HCT116 (cell line): ENCODE measurements at regions not wholly inside any gene's neighbourhood (a gene's known extent, or its start where the extent isn't known, plus 50 kb on each side); places are given as distances from the start of the nearest gene placed in this dataset.

Experiments
- ATAC-seq: fragments of 200-7000 bp; cut with Tn5 transposase; 2 replicates; pipeline ENCODE4 v1.9.1; 2020; ENCODE audit warnings: mild to moderate bottlenecking, moderate library complexity
- BruUV-seq: library from RNA; stranded (reverse); fragments of 400-500 nt; replicated peaks from 2 replicates; lab custom pipeline; 2021; lab: Mats Ljungman, UMichigan
- CTCF ChIA-PET: fragments of 300-600 bp; sonication (Branson Sonifier 250); formaldehyde crosslinking; loops from one replicate; lab custom pipeline; 2021; ENCODE audit warnings: antibody characterized with exemption; lab: Charles Lee
- POLR2A ChIA-PET: fragments of 300-600, 350-600 bp; sonication (Branson Sonifier 250); formaldehyde crosslinking; loops from one replicate; lab custom pipeline; 2021; ENCODE audit warnings: antibody characterized with exemption; lab: Charles Lee
- RAD21 ChIA-PET, 2 experiments: fragments of 300-600 bp; sonication (Branson Sonifier 250); formaldehyde crosslinking; loops; one replicate each; lab custom pipeline; 2023; ENCODE audit warnings: low total read pairs in 2 of 2; ENCODE audit not compliant: uncharacterized antibody in 2 of 2, unreplicated experiment in 2 of 2, low non-redundant PET in 1 of 2; lab: Charles Lee
- DNase-seq: peaks from one replicate; pipeline ENCODE4 v3.0.0-alpha.2; 2010; ENCODE audit warnings: low read depth, low spot score
- H2AFZ ChIP-seq: fragments of 200-600 bp; shearing (Covaris generic), sonication (generic); 2 replicates; pipeline ENCODE4 v1.6.1; 2017; ENCODE audit warnings: low read depth, mixed run types, mixed read lengths, antibody characterized with exemption, low read length; ENCODE audit not compliant: poor library complexity, severe bottlenecking
- H3K27ac ChIP-seq: 2 replicates; pipeline ENCODE4 v1.5.1; 2012; ENCODE audit warnings: low read depth, low read length
- H3K27me3 ChIP-seq: fragments of 200-600 bp; sonication (generic); 2 replicates; pipeline ENCODE4 v1.6.1; 2016; ENCODE audit warnings: mixed run types, low read length, mixed read lengths; ENCODE audit not compliant: insufficient read depth
- H3K36me3 ChIP-seq, 2 experiments: fragments of 200-500 bp in 1 of 2; fragments of 200-600 bp in 1 of 2; sonication (Bioruptor generic) in 1 of 2; sonication (generic) in 1 of 2; 2 replicates each; pipeline versions ENCODE4 v1.5.1 to v1.6.1; 2014 to 2016; ENCODE audit warnings: low read length in 2 of 2, inconsistent platforms in 1 of 2, mixed read lengths in 1 of 2, mixed run types in 1 of 2; ENCODE audit not compliant: insufficient read depth in 2 of 2, control insufficient read depth in 1 of 2
- H3K4me1 ChIP-seq, 2 experiments: fragments of 200-600 bp in 1 of 2; sonication (generic) in 1 of 2; 2 replicates each; pipeline versions ENCODE4 v1.5.1 to v1.6.1; 2012 to 2017; ENCODE audit warnings: low read length in 2 of 2, inconsistent platforms in 1 of 2, mild to moderate bottlenecking in 1 of 2, mixed read lengths in 1 of 2, mixed run types in 1 of 2, moderate library complexity in 1 of 2; ENCODE audit not compliant: insufficient read depth in 2 of 2, control insufficient read depth in 1 of 2
- H3K4me2 ChIP-seq: fragments of 200-600 bp; sonication (generic); 2 replicates; pipeline ENCODE4 v1.6.1; 2017; ENCODE audit warnings: mixed run types, low read length, mixed read lengths
- H3K4me3 ChIP-seq, 2 experiments: fragments of 200-600 bp in 1 of 2; sonication (generic) in 1 of 2; replicated peaks in 1 of 2; 2 replicates each; pipeline ENCODE4 v1.5.1; 2011 to 2016; ENCODE audit warnings: low read length in 2 of 2, control low read depth in 1 of 2, low read depth in 1 of 2, mild to moderate bottlenecking in 1 of 2, mixed read lengths in 1 of 2, mixed run types in 1 of 2
- H3K79me2 ChIP-seq: fragments of 200-600 bp; sonication (generic); 2 replicates; pipeline ENCODE4 v1.6.1; 2017; ENCODE audit warnings: mild to moderate bottlenecking, mixed run types, low read length, moderate library complexity, mixed read lengths; ENCODE audit not compliant: insufficient read depth
- H3K9ac ChIP-seq: fragments of 200-600 bp; sonication (generic); 2 replicates; pipeline ENCODE4 v1.6.1; 2016; ENCODE audit warnings: low read length, mixed read lengths
- H3K9me2 ChIP-seq: fragments of 200-600 bp; sonication (generic), shearing (Covaris generic); 2 replicates; pipeline ENCODE4 v1.6.1; 2017; ENCODE audit warnings: mixed run types, mild to moderate bottlenecking, moderate library complexity; ENCODE audit not compliant: insufficient read depth
- H3K9me3 ChIP-seq, 2 experiments: fragments of 200-500 bp in 1 of 2; fragments of 200-600 bp in 1 of 2; sonication (Bioruptor generic) in 1 of 2; sonication (generic) in 1 of 2; 2 replicates each; pipeline ENCODE4 v1.6.1; 2014 to 2017; ENCODE audit warnings: low read length in 2 of 2, mixed read lengths in 2 of 2, inconsistent platforms in 1 of 2, low read depth in 1 of 2, mild to moderate bottlenecking in 1 of 2, mixed run types in 1 of 2, moderate library complexity in 1 of 2; ENCODE audit not compliant: control insufficient read depth in 1 of 2, insufficient read depth in 1 of 2
- H4K20me1 ChIP-seq: fragments of 200-600 bp; sonication (generic), shearing (Covaris generic); 2 replicates; pipeline ENCODE4 v1.6.1; 2017; ENCODE audit warnings: mixed run types, mild to moderate bottlenecking, moderate library complexity; ENCODE audit not compliant: insufficient read depth
- ATF3 ChIP-seq: IDR thresholded peaks from 2 replicates; pipeline ENCODE4 v1.6.1; 2012
- CEBPB ChIP-seq: IDR thresholded peaks from 2 replicates; pipeline ENCODE4 v1.6.1; 2012; ENCODE audit warnings: low read depth
- CTCF ChIP-seq, 3 experiments: fragments of 200-600 bp in 1 of 3; sonication (generic) in 1 of 3; IDR thresholded peaks in 2 of 3; conservative IDR thresholded peaks in 1 of 3; 2 replicates each; pipeline ENCODE4 v1.5.1; 2012 to 2017; ENCODE audit warnings: low read depth in 2 of 3, low read length in 2 of 3, antibody characterized with exemption in 1 of 3, borderline replicate concordance in 1 of 3, control low read depth in 1 of 3, mild to moderate bottlenecking in 1 of 3, mixed read lengths in 1 of 3, mixed run types in 1 of 3, moderate library complexity in 1 of 3; ENCODE audit not compliant: insufficient read depth in 1 of 3
- EGR1 ChIP-seq: IDR thresholded peaks from 2 replicates; pipeline ENCODE4 v1.6.1; 2012; ENCODE audit warnings: low read depth
- EZH2 ChIP-seq: fragments of 200-600 bp; sonication (generic); IDR thresholded peaks from 2 replicates; pipeline ENCODE4 v1.6.1; 2017; ENCODE audit warnings: antibody characterized with exemption, mixed run types
- REST ChIP-seq: IDR thresholded peaks from 2 replicates; pipeline ENCODE4 v1.6.1; 2012; ENCODE audit warnings: low read depth
- SIN3A ChIP-seq: IDR thresholded peaks from 2 replicates; pipeline ENCODE4 v1.6.1; 2012; ENCODE audit warnings: low read depth
- SP1 ChIP-seq: IDR thresholded peaks from 2 replicates; pipeline ENCODE4 v1.6.1; 2012; ENCODE audit warnings: low read depth
- SRF ChIP-seq: IDR thresholded peaks from 2 replicates; pipeline ENCODE4 v1.6.1; 2012; ENCODE audit warnings: low read depth
- TCF7L2 ChIP-seq: IDR thresholded peaks from 2 replicates; pipeline ENCODE4 v1.7.0; 2011; ENCODE audit warnings: borderline replicate concordance, inconsistent platforms; ENCODE audit not compliant: insufficient read depth, insufficient read length; ENCODE audit errors: extremely low read depth
- ZFX ChIP-seq: fragments of 450-650 bp; IDR thresholded peaks from 2 replicates; pipeline ENCODE4 v1.6.1; 2017
- intact Hi-C: fragments of 100-400 bp; cut with micrococcal nuclease; formaldehyde crosslinking; loops from 2 replicates; pipeline ENCODE4 v1.10.0; 2022

- no peaks in the 10 kb centered on the region for H3K4me1 ChIP-seq
- no peak overlapping the region for H3K4me2 ChIP-seq
- no peak for ATAC-seq
- BruUV-seq = no TSS peak
- no peaks in the 10 kb centered on the region for H3K79me2 ChIP-seq
- no peaks in the 10 kb centered on the region for H3K27me3 ChIP-seq
- no peak overlapping the region for H2AFZ ChIP-seq
- RAD21 ChIA-PET = no interaction called here
- no peak overlapping the region for H3K27ac ChIP-seq
- POLR2A ChIA-PET = no interaction called here
- intact Hi-C loops = no loop called here
- CTCF ChIA-PET = no interaction called here
- H3K9me2 ChIP-seq = no peaks in the 10 kb centered on the region
- TF ChIP-seq REST (no peak), EGR1 (no peak), CEBPB (no peak), EZH2 (no peak), ATF3 (no peak), SRF (no peak), TCF7L2 (no peak), SP1 (no peak), ZFX (no peak), CTCF (IDR thresholded peaks at IDR 0.05 in 2 of 3, conservative IDR thresholded peaks at IDR 0.05 in 1 of 3; ENCODE audit: borderline replicate concordance in 1 of 3, insufficient read depth in 1 of 3, low read depth in 2 of 3, low read length in 2 of 3) (no peak), SIN3A (no peak)
- no peaks in the 10 kb centered on the region for H3K36me3 ChIP-seq
- no peak overlapping the region for H3K9ac ChIP-seq
- H3K4me3 ChIP-seq = no peak overlapping the region
- no peak for DNase-seq
- H4K20me1 ChIP-seq = no peaks in the 10 kb centered on the region
- H3K9me3 ChIP-seq = no peaks in the 10 kb centered on the region
Measured at GRCh38 chr3:154590675-154591384, 160.8 kb upstream of the GPR149 start.
